ENCODE measurements at regions not wholly inside any gene's neighbourhood (a gene's known extent, or its start where the extent isn't known, plus 50 kb on each side); places are given as distances from the start of the nearest gene placed in this dataset.

DNA sequence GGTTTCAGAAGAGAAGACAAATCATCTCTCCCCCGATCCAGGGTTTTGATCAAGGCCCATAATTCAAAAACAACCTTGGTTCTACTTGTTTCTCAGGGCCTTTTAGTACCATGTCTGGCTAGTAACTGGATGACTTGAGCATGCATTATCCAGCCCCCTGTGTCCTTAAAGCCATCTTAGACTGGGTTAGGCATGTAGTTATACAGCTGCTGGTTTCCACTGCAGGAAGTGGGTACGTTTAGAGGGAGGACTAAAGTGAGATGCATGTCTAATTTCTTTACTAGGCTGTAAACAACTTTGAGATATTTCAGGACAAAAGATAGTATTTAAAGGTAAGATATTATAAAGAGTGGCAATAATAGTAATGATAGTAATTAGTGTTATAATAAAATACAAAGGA is 372.0 kb downstream of the PLK2 start:
- TF ChIP-seq, protein P1, sequence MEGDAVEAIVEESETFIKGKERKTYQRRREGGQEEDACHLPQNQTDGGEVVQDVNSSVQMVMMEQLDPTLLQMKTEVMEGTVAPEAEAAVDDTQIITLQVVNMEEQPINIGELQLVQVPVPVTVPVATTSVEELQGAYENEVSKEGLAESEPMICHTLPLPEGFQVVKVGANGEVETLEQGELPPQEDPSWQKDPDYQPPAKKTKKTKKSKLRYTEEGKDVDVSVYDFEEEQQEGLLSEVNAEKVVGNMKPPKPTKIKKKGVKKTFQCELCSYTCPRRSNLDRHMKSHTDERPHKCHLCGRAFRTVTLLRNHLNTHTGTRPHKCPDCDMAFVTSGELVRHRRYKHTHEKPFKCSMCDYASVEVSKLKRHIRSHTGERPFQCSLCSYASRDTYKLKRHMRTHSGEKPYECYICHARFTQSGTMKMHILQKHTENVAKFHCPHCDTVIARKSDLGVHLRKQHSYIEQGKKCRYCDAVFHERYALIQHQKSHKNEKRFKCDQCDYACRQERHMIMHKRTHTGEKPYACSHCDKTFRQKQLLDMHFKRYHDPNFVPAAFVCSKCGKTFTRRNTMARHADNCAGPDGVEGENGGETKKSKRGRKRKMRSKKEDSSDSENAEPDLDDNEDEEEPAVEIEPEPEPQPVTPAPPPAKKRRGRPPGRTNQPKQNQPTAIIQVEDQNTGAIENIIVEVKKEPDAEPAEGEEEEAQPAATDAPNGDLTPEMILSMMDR (conservative IDR thresholded peaks at IDR 0.05 in 1 of 2, IDR thresholded peaks at IDR 0.05 in 1 of 2; ENCODE audit: extremely low read depth in 1 of 2, insufficient read depth in 1 of 2, low read depth in 1 of 2, low read length in 2 of 2), result no peak
- no peak for TF ChIP-seq EZH2 (IDR thresholded peaks at IDR 0.05; ENCODE audit: borderline replicate concordance, low read length)
